HCT116 (cell line): ENCODE measurements at regions not wholly inside any gene's neighbourhood (a gene's known extent, or its start where the extent isn't known, plus 50 kb on each side); places are given as distances from the start of the nearest gene placed in this dataset.

Source experiments
- ATAC-seq: fragments of 200-7000 bp; cut with Tn5 transposase; 2 replicates; pipeline ENCODE4 v1.9.1; 2020; ENCODE audit warnings: mild to moderate bottlenecking, moderate library complexity
- BruUV-seq: library from RNA; stranded (reverse); fragments of 400-500 nt; replicated peaks from 2 replicates; lab custom pipeline; 2021; lab: Mats Ljungman, UMichigan
- CTCF ChIA-PET: fragments of 300-600 bp; sonication (Branson Sonifier 250); formaldehyde crosslinking; loops from one replicate; lab custom pipeline; 2021; ENCODE audit warnings: antibody characterized with exemption; lab: Charles Lee
- POLR2A ChIA-PET: fragments of 300-600, 350-600 bp; sonication (Branson Sonifier 250); formaldehyde crosslinking; loops from one replicate; lab custom pipeline; 2021; ENCODE audit warnings: antibody characterized with exemption; lab: Charles Lee
- RAD21 ChIA-PET, 2 experiments: fragments of 300-600 bp; sonication (Branson Sonifier 250); formaldehyde crosslinking; loops; one replicate each; lab custom pipeline; 2023; ENCODE audit warnings: low total read pairs in 2 of 2; ENCODE audit not compliant: uncharacterized antibody in 2 of 2, unreplicated experiment in 2 of 2, low non-redundant PET in 1 of 2; lab: Charles Lee
- DNase-seq: peaks from one replicate; pipeline ENCODE4 v3.0.0-alpha.2; 2010; ENCODE audit warnings: low read depth, low spot score
- H2AFZ ChIP-seq: fragments of 200-600 bp; shearing (Covaris generic), sonication (generic); 2 replicates; pipeline ENCODE4 v1.6.1; 2017; ENCODE audit warnings: low read depth, mixed run types, mixed read lengths, antibody characterized with exemption, low read length; ENCODE audit not compliant: poor library complexity, severe bottlenecking
- H3K27ac ChIP-seq: 2 replicates; pipeline ENCODE4 v1.5.1; 2012; ENCODE audit warnings: low read depth, low read length
- H3K27me3 ChIP-seq: fragments of 200-600 bp; sonication (generic); 2 replicates; pipeline ENCODE4 v1.6.1; 2016; ENCODE audit warnings: mixed run types, low read length, mixed read lengths; ENCODE audit not compliant: insufficient read depth
- H3K36me3 ChIP-seq, 2 experiments: fragments of 200-500 bp in 1 of 2; fragments of 200-600 bp in 1 of 2; sonication (Bioruptor generic) in 1 of 2; sonication (generic) in 1 of 2; 2 replicates each; pipeline versions ENCODE4 v1.5.1 to v1.6.1; 2014 to 2016; ENCODE audit warnings: low read length in 2 of 2, inconsistent platforms in 1 of 2, mixed read lengths in 1 of 2, mixed run types in 1 of 2; ENCODE audit not compliant: insufficient read depth in 2 of 2, control insufficient read depth in 1 of 2
- H3K4me1 ChIP-seq, 2 experiments: fragments of 200-600 bp in 1 of 2; sonication (generic) in 1 of 2; 2 replicates each; pipeline versions ENCODE4 v1.5.1 to v1.6.1; 2012 to 2017; ENCODE audit warnings: low read length in 2 of 2, inconsistent platforms in 1 of 2, mild to moderate bottlenecking in 1 of 2, mixed read lengths in 1 of 2, mixed run types in 1 of 2, moderate library complexity in 1 of 2; ENCODE audit not compliant: insufficient read depth in 2 of 2, control insufficient read depth in 1 of 2
- H3K4me2 ChIP-seq: fragments of 200-600 bp; sonication (generic); 2 replicates; pipeline ENCODE4 v1.6.1; 2017; ENCODE audit warnings: mixed run types, low read length, mixed read lengths
- H3K4me3 ChIP-seq, 2 experiments: fragments of 200-600 bp in 1 of 2; sonication (generic) in 1 of 2; replicated peaks in 1 of 2; 2 replicates each; pipeline ENCODE4 v1.5.1; 2011 to 2016; ENCODE audit warnings: low read length in 2 of 2, control low read depth in 1 of 2, low read depth in 1 of 2, mild to moderate bottlenecking in 1 of 2, mixed read lengths in 1 of 2, mixed run types in 1 of 2
- H3K79me2 ChIP-seq: fragments of 200-600 bp; sonication (generic); 2 replicates; pipeline ENCODE4 v1.6.1; 2017; ENCODE audit warnings: mild to moderate bottlenecking, mixed run types, low read length, moderate library complexity, mixed read lengths; ENCODE audit not compliant: insufficient read depth
- H3K9ac ChIP-seq: fragments of 200-600 bp; sonication (generic); 2 replicates; pipeline ENCODE4 v1.6.1; 2016; ENCODE audit warnings: low read length, mixed read lengths
- H3K9me2 ChIP-seq: fragments of 200-600 bp; sonication (generic), shearing (Covaris generic); 2 replicates; pipeline ENCODE4 v1.6.1; 2017; ENCODE audit warnings: mixed run types, mild to moderate bottlenecking, moderate library complexity; ENCODE audit not compliant: insufficient read depth
- H3K9me3 ChIP-seq, 2 experiments: fragments of 200-500 bp in 1 of 2; fragments of 200-600 bp in 1 of 2; sonication (Bioruptor generic) in 1 of 2; sonication (generic) in 1 of 2; 2 replicates each; pipeline ENCODE4 v1.6.1; 2014 to 2017; ENCODE audit warnings: low read length in 2 of 2, mixed read lengths in 2 of 2, inconsistent platforms in 1 of 2, low read depth in 1 of 2, mild to moderate bottlenecking in 1 of 2, mixed run types in 1 of 2, moderate library complexity in 1 of 2; ENCODE audit not compliant: control insufficient read depth in 1 of 2, insufficient read depth in 1 of 2
- H4K20me1 ChIP-seq: fragments of 200-600 bp; sonication (generic), shearing (Covaris generic); 2 replicates; pipeline ENCODE4 v1.6.1; 2017; ENCODE audit warnings: mixed run types, mild to moderate bottlenecking, moderate library complexity; ENCODE audit not compliant: insufficient read depth
- CTCF ChIP-seq, 3 experiments: fragments of 200-600 bp in 1 of 3; sonication (generic) in 1 of 3; IDR thresholded peaks in 2 of 3; conservative IDR thresholded peaks in 1 of 3; 2 replicates each; pipeline ENCODE4 v1.5.1; 2012 to 2017; ENCODE audit warnings: low read depth in 2 of 3, low read length in 2 of 3, antibody characterized with exemption in 1 of 3, borderline replicate concordance in 1 of 3, control low read depth in 1 of 3, mild to moderate bottlenecking in 1 of 3, mixed read lengths in 1 of 3, mixed run types in 1 of 3, moderate library complexity in 1 of 3; ENCODE audit not compliant: insufficient read depth in 1 of 3
- EGR1 ChIP-seq: IDR thresholded peaks from 2 replicates; pipeline ENCODE4 v1.6.1; 2012; ENCODE audit warnings: low read depth
- EZH2 ChIP-seq: fragments of 200-600 bp; sonication (generic); IDR thresholded peaks from 2 replicates; pipeline ENCODE4 v1.6.1; 2017; ENCODE audit warnings: antibody characterized with exemption, mixed run types
- FOSL1 ChIP-seq: IDR thresholded peaks from 2 replicates; pipeline ENCODE4 v1.6.1; 2012; ENCODE audit warnings: low read depth
- POLR2A ChIP-seq: IDR thresholded peaks from 2 replicates; pipeline ENCODE4 v1.7.0; 2011; ENCODE audit warnings: borderline replicate concordance; ENCODE audit not compliant: insufficient read depth, insufficient read length; ENCODE audit errors: extremely low read depth
- RAD21 ChIP-seq: IDR thresholded peaks from 2 replicates; pipeline ENCODE4 v1.6.1; 2012; ENCODE audit warnings: low read depth, mild to moderate bottlenecking
- REST ChIP-seq: IDR thresholded peaks from 2 replicates; pipeline ENCODE4 v1.6.1; 2012; ENCODE audit warnings: low read depth
- SIN3A ChIP-seq: IDR thresholded peaks from 2 replicates; pipeline ENCODE4 v1.6.1; 2012; ENCODE audit warnings: low read depth
- SP1 ChIP-seq: IDR thresholded peaks from 2 replicates; pipeline ENCODE4 v1.6.1; 2012; ENCODE audit warnings: low read depth
- TCF7L2 ChIP-seq: IDR thresholded peaks from 2 replicates; pipeline ENCODE4 v1.7.0; 2011; ENCODE audit warnings: borderline replicate concordance, inconsistent platforms; ENCODE audit not compliant: insufficient read depth, insufficient read length; ENCODE audit errors: extremely low read depth
- YY1 ChIP-seq: IDR thresholded peaks from 2 replicates; pipeline ENCODE4 v1.6.1; 2011; ENCODE audit warnings: low read length, low read depth, moderate library complexity, mild to moderate bottlenecking; ENCODE audit not compliant: insufficient replicate concordance; ENCODE audit errors: extremely low read depth
- intact Hi-C: fragments of 100-400 bp; cut with micrococcal nuclease; formaldehyde crosslinking; loops from 2 replicates; pipeline ENCODE4 v1.10.0; 2022
- TF ChIP-seq, protein P1 (sequence below): IDR thresholded peaks from 2 replicates; pipeline ENCODE4 v1.6.1; 2011; ENCODE audit warnings: mild to moderate bottlenecking, low read length, moderate library complexity; ENCODE audit not compliant: insufficient replicate concordance; ENCODE audit errors: extremely low read depth
- TF ChIP-seq, protein P2 (sequence below): IDR thresholded peaks from 2 replicates; pipeline ENCODE4 v1.6.1; 2012

DNA sequence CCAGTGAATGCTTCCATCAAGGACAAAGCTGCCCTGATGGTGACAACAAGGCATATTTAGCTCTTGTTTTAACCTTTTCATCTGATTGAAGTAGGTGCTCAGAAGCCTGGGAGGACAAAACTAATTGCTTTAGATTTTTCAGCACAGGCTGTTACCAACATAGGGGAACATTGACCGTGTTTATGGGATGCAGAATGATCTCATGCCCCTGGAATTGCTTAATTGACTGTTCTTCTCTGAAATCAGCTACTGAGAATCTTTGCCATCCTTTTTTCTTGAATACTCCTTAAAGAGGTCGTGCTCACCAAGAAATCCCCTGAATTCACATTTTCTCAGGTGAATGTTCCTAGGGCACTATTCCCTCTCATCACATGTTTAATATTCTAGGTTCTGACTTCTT, 95.9 kb upstream of the CCDC190 start:
- ChIA-PET POLR2A (no interaction called here), RAD21 (no interaction called here), CTCF (no interaction called here)
- intact Hi-C loops, result no loop called here
- Histone ChIP-seq H3K4me3 (no peak overlapping the region), H3K9me3 (no peaks in the 10 kb centered on the region), H3K9ac (no peak overlapping the region), H3K27me3 (no peaks in the 10 kb centered on the region), H4K20me1 (no peaks in the 10 kb centered on the region), H3K27ac (no peak overlapping the region), H3K36me3 (no peaks in the 10 kb centered on the region), H2AFZ (no peak overlapping the region), H3K4me2 (no peak overlapping the region), H3K9me2 (no peaks in the 10 kb centered on the region), H3K4me1 (no peaks in the 10 kb centered on the region), H3K79me2 (no peaks in the 10 kb centered on the region)
- TF ChIP-seq FOSL1 (no peak), TCF7L2 (no peak), RAD21 (no peak), YY1 (no peak), CTCF (IDR thresholded peaks at IDR 0.05 in 2 of 3, conservative IDR thresholded peaks at IDR 0.05 in 1 of 3; ENCODE audit: borderline replicate concordance in 1 of 3, insufficient read depth in 1 of 3, low read depth in 2 of 3, low read length in 2 of 3) (no peak), POLR2A (no peak), SP1 (no peak), EGR1 (no peak), EZH2 (no peak), REST (no peak), SIN3A (no peak)
- TF ChIP-seq, protein P1, sequence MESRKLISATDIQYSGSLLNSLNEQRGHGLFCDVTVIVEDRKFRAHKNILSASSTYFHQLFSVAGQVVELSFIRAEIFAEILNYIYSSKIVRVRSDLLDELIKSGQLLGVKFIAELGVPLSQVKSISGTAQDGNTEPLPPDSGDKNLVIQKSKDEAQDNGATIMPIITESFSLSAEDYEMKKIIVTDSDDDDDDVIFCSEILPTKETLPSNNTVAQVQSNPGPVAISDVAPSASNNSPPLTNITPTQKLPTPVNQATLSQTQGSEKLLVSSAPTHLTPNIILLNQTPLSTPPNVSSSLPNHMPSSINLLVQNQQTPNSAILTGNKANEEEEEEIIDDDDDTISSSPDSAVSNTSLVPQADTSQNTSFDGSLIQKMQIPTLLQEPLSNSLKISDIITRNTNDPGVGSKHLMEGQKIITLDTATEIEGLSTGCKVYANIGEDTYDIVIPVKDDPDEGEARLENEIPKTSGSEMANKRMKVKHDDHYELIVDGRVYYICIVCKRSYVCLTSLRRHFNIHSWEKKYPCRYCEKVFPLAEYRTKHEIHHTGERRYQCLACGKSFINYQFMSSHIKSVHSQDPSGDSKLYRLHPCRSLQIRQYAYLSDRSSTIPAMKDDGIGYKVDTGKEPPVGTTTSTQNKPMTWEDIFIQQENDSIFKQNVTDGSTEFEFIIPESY, result no peak
- TF ChIP-seq, protein P2, sequence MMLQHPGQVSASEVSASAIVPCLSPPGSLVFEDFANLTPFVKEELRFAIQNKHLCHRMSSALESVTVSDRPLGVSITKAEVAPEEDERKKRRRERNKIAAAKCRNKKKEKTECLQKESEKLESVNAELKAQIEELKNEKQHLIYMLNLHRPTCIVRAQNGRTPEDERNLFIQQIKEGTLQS, result no peak
- no TSS peak for BruUV-seq
- ATAC-seq (no peak), DNase-seq (no peak)
